GM23338 (cell line): ENCODE measurements at regions not wholly inside any gene's neighbourhood (a gene's known extent, or its start where the extent isn't known, plus 50 kb on each side); places are given as distances from the start of the nearest gene placed in this dataset.

ENCODE experiments used
- ATAC-seq: fragments of 200-7000 bp; cut with Tn5 transposase; 3 replicates; pipeline ENCODE4 v1.9.1; 2020
- DNase-seq: peaks from one replicate; pipeline ENCODE4 v3.0.0-alpha.2; 2015; ENCODE audit warnings: low spot score
- H2AFZ ChIP-seq: fragments of 200-600 bp; sonication (generic); 2 replicates; pipeline ENCODE4 v1.8.0; 2016; ENCODE audit warnings: antibody characterized with exemption, mild to moderate bottlenecking, moderate library complexity
- H3F3A ChIP-seq: fragments of 200-600 bp; sonication (generic); replicated peaks from 2 replicates; pipeline ENCODE4 v1.8.0; 2017; ENCODE audit warnings: antibody characterized with exemption, mixed run types, low read depth
- H3K27ac ChIP-seq: fragments of 200-600 bp; sonication (generic); 2 replicates; pipeline ENCODE4 v1.6.1; 2016; ENCODE audit warnings: low read depth
- H3K27me3 ChIP-seq: fragments of 200-600 bp; sonication (generic); 2 replicates; pipeline ENCODE4 v1.8.0; 2016; ENCODE audit warnings: mild to moderate bottlenecking, mixed run types, moderate library complexity; ENCODE audit not compliant: insufficient read depth
- H3K36me3 ChIP-seq: fragments of 200-600 bp; sonication (generic); 2 replicates; pipeline ENCODE4 v1.8.0; 2016; ENCODE audit warnings: mild to moderate bottlenecking; ENCODE audit not compliant: insufficient read depth
- H3K4me1 ChIP-seq: fragments of 200-600 bp; sonication (generic); 2 replicates; pipeline ENCODE4 v1.8.0; 2016; ENCODE audit warnings: mild to moderate bottlenecking, moderate library complexity; ENCODE audit not compliant: insufficient read depth
- H3K4me2 ChIP-seq: fragments of 200-600 bp; sonication (generic); 2 replicates; pipeline ENCODE4 v1.7.1; 2017; ENCODE audit warnings: mixed run types
- H3K4me3 ChIP-seq: fragments of 200-600 bp; sonication (generic); 2 replicates; pipeline ENCODE4 v1.6.1; 2016; ENCODE audit warnings: mixed run types
- H3K79me2 ChIP-seq: fragments of 200-600 bp; sonication (generic); replicated peaks from 2 replicates; pipeline ENCODE4 v1.8.0; 2017; ENCODE audit warnings: mild to moderate bottlenecking; ENCODE audit not compliant: insufficient read depth
- H3K9me2 ChIP-seq: fragments of 200-600 bp; sonication (generic); 2 replicates; pipeline ENCODE4 v1.8.0; 2017; ENCODE audit not compliant: insufficient read depth
- H4K20me1 ChIP-seq: fragments of 200-600 bp; sonication (generic); replicated peaks from 2 replicates; pipeline ENCODE4 v1.8.0; 2017; ENCODE audit warnings: mild to moderate bottlenecking; ENCODE audit not compliant: insufficient read depth
- H3K27ac Mint-ChIP-seq: 2 replicates; pipeline ENCODE4 v1.8.0; 2020; ENCODE audit warnings: inconsistent platforms, mild to moderate bottlenecking, moderate library complexity, mixed read lengths
- H3K27me3 Mint-ChIP-seq: 3 replicates; pipeline ENCODE4 v1.8.0; 2022; ENCODE audit warnings: low read depth, mild to moderate bottlenecking, moderate library complexity, mixed read lengths, inconsistent platforms; ENCODE audit not compliant: insufficient read depth, poor library complexity
- H3K36me3 Mint-ChIP-seq: 3 replicates; pipeline ENCODE4 v1.8.0; 2021; ENCODE audit warnings: low read depth, mild to moderate bottlenecking, inconsistent platforms, moderate library complexity, mixed read lengths
- H3K4me1 Mint-ChIP-seq: 3 replicates; pipeline ENCODE4 v1.8.0; 2020; ENCODE audit warnings: mild to moderate bottlenecking, inconsistent platforms, mixed read lengths
- H3K4me3 Mint-ChIP-seq: 3 replicates; pipeline ENCODE4 v1.8.0; 2021; ENCODE audit warnings: moderate library complexity, mild to moderate bottlenecking, inconsistent platforms, mixed read lengths
- H3K9me3 Mint-ChIP-seq: 3 replicates; pipeline ENCODE4 v1.8.0; 2020; ENCODE audit warnings: moderate library complexity, mild to moderate bottlenecking, inconsistent platforms, mixed read lengths
- EZH2 ChIP-seq: fragments of 200-600 bp; sonication (generic); IDR thresholded peaks from one replicate; pipeline ENCODE4 v1.8.0; 2017; ENCODE audit warnings: antibody characterized with exemption, mild to moderate bottlenecking, low read depth; ENCODE audit not compliant: unreplicated experiment
- EZH2phosphoT487 ChIP-seq: fragments of 200-600 bp; sonication (generic); IDR thresholded peaks from one replicate; pipeline ENCODE4 v1.8.1; 2018; ENCODE audit warnings: antibody characterized with exemption; ENCODE audit not compliant: unreplicated experiment
- JUNB ChIP-seq: IDR thresholded peaks from one replicate; pipeline ENCODE4 v1.6.1; 2016; ENCODE audit warnings: antibody characterized with exemption; ENCODE audit not compliant: unreplicated experiment
- NANOG ChIP-seq: IDR thresholded peaks from 2 replicates; pipeline ENCODE4 v1.6.1; 2016; ENCODE audit warnings: antibody characterized with exemption, borderline replicate concordance
- POLR2AphosphoS5 ChIP-seq: IDR thresholded peaks from 2 replicates; pipeline ENCODE4 v1.6.1; 2016; ENCODE audit warnings: antibody characterized with exemption, low read depth
- STAT1 ChIP-seq: IDR thresholded peaks from one replicate; pipeline ENCODE4 v1.6.1; 2016; ENCODE audit warnings: antibody characterized with exemption; ENCODE audit not compliant: unreplicated experiment
- ZNF114 ChIP-seq: fragments of 250-450 bp; sonication (Bioruptor Pico); IDR thresholded peaks from 2 replicates; pipeline ENCODE4 v1.5.0; 2020; ENCODE audit warnings: mild to moderate bottlenecking, moderate library complexity
- ZNF331 ChIP-seq: fragments of 250-450 bp; sonication (Bioruptor Pico); IDR thresholded peaks from 2 replicates; pipeline ENCODE4 v1.5.0; 2020; ENCODE audit warnings: low read depth, mild to moderate bottlenecking, moderate library complexity
- TF ChIP-seq, protein P1 (sequence below), 2 experiments: fragments of 200-600 bp in 1 of 2; sonication (generic) in 1 of 2; conservative IDR thresholded peaks; 2 replicates each; pipeline versions ENCODE4 v1.5.1 to v1.6.1; 2016 to 2017; ENCODE audit warnings: antibody characterized with exemption in 2 of 2, low read depth in 2 of 2, mild to moderate bottlenecking in 2 of 2, moderate library complexity in 1 of 2
- TF ChIP-seq, protein P2 (sequence below): IDR thresholded peaks from 2 replicates; pipeline ENCODE4 v1.6.1; 2016; ENCODE audit warnings: antibody characterized with exemption
- TF ChIP-seq, protein P3 (sequence below): IDR thresholded peaks from one replicate; pipeline ENCODE4 v1.6.1; 2018; ENCODE audit warnings: antibody characterized with exemption; ENCODE audit not compliant: unreplicated experiment

DNA sequence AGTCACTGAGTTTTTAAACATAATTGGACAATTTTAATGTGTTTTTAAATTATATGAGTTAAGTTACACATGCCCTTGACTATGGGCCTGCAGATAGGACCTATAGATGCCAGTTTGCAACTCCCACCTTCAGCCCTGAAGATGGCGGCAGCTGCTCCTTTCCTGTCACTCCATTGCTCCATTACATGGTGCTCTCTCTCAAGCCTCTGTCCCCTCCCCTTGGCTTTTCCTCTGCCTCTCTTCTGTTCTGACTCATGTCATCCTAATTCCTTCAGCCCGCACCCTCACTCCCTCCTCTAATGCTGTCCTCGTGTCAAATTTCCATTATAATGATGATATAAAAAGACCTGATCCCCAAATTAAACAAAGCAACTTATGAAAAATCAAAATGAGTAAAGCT lies 133.7 kb upstream of the HNRNPA3 start:
- DNase-seq (peak; percentile 5), ATAC-seq (no peak)
- H3K4me2 ChIP-seq = no peak overlapping the region
- no peaks in the 10 kb centered on the region for H4K20me1 ChIP-seq
- peaks cover 11% of the 10 kb centered on the region for H3K4me1 Mint-ChIP-seq
- H3K9me3 Mint-ChIP-seq = no peaks in the 10 kb centered on the region
- H3K4me3 ChIP-seq = no peak overlapping the region
- peaks cover 5% of the 10 kb centered on the region; the same call in 1 of the 2 replicates for H3K4me1 ChIP-seq
- H3K27ac Mint-ChIP-seq = no peak overlapping the region
- H3K79me2 ChIP-seq = no peaks in the 10 kb centered on the region
- H3F3A ChIP-seq = no peaks in the 10 kb centered on the region
- H2AFZ ChIP-seq = no peak overlapping the region
- H3K9me2 ChIP-seq = no peaks in the 10 kb centered on the region
- no peak overlapping the region for H3K4me3 Mint-ChIP-seq
- no peaks in the 10 kb centered on the region for H3K27me3 Mint-ChIP-seq
- no peaks in the 10 kb centered on the region for H3K36me3 Mint-ChIP-seq
- no peak overlapping the region for H3K27ac ChIP-seq
- H3K36me3 ChIP-seq = no peaks in the 10 kb centered on the region
- no peak for TF ChIP-seq STAT1
- TF ChIP-seq, protein P1, sequence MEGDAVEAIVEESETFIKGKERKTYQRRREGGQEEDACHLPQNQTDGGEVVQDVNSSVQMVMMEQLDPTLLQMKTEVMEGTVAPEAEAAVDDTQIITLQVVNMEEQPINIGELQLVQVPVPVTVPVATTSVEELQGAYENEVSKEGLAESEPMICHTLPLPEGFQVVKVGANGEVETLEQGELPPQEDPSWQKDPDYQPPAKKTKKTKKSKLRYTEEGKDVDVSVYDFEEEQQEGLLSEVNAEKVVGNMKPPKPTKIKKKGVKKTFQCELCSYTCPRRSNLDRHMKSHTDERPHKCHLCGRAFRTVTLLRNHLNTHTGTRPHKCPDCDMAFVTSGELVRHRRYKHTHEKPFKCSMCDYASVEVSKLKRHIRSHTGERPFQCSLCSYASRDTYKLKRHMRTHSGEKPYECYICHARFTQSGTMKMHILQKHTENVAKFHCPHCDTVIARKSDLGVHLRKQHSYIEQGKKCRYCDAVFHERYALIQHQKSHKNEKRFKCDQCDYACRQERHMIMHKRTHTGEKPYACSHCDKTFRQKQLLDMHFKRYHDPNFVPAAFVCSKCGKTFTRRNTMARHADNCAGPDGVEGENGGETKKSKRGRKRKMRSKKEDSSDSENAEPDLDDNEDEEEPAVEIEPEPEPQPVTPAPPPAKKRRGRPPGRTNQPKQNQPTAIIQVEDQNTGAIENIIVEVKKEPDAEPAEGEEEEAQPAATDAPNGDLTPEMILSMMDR (conservative IDR thresholded peaks at IDR 0.05; ENCODE audit: low read depth in 2 of 2) = peak in 1 of 2 experiments; percentile 35; a peak in 2 of 4 replicates
- no peaks in the 10 kb centered on the region for H3K27me3 ChIP-seq

DNA sequence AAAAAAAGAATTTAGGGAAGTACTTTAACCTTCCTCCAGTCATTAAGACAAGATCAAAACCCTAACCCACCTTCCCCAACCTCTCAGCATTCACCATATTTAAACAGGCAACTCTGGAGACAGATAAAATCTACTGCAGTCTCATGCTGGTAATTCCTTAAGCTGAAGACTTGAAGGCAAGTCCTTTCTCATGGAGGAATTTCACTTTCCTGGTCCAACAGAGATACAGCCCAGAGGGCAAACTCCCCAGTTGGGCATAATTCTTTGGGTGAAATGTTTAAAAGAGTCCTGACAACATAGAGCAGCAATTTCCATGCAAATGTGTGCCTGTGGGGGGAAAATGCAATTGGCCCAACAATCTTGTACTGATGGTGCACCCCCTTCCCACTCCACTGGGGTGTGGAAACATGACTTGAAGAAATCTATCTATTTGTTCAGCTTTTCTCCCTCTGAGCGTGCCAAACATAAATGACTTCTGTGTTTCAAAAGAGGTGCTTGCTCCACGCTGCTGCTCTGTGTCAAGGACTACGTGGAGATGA lies 131.8 kb upstream of the HNRNPA3 start:
- Histone ChIP-seq H3K4me2 (no peak overlapping the region), H3K9me2 (no peaks in the 10 kb centered on the region), H3K79me2 (no peaks in the 10 kb centered on the region), H3K4me3 (no peak overlapping the region), H4K20me1 (no peaks in the 10 kb centered on the region), H3K27ac (no peak overlapping the region), H3F3A (no peaks in the 10 kb centered on the region), H2AFZ (no peak overlapping the region; the same call in 1 of the 2 replicates), H3K27me3 (no peaks in the 10 kb centered on the region), H3K36me3 (no peaks in the 10 kb centered on the region), H3K4me1 (peaks cover 5% of the 10 kb centered on the region; the same call in 1 of the 2 replicates)
- Mint-ChIP-seq H3K36me3 (no peaks in the 10 kb centered on the region), H3K4me1 (peaks cover 11% of the 10 kb centered on the region), H3K4me3 (no peak overlapping the region), H3K9me3 (no peaks in the 10 kb centered on the region), H3K27me3 (no peaks in the 10 kb centered on the region), H3K27ac (no peak overlapping the region)
- DNase-seq (peak; percentile 7), ATAC-seq (no peak)
- TF ChIP-seq, protein P2, sequence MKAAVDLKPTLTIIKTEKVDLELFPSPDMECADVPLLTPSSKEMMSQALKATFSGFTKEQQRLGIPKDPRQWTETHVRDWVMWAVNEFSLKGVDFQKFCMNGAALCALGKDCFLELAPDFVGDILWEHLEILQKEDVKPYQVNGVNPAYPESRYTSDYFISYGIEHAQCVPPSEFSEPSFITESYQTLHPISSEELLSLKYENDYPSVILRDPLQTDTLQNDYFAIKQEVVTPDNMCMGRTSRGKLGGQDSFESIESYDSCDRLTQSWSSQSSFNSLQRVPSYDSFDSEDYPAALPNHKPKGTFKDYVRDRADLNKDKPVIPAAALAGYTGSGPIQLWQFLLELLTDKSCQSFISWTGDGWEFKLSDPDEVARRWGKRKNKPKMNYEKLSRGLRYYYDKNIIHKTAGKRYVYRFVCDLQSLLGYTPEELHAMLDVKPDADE = no peak
- TF ChIP-seq NANOG (no peak), ZNF114 (CRISPR knock-in tag) (no peak), POLR2AphosphoS5 (no peak), EZH2 (no peak), EZH2phosphoT487 (no peak), STAT1 (no peak), ZNF331 (no peak), JUNB (no peak)
- TF ChIP-seq, protein P3, sequence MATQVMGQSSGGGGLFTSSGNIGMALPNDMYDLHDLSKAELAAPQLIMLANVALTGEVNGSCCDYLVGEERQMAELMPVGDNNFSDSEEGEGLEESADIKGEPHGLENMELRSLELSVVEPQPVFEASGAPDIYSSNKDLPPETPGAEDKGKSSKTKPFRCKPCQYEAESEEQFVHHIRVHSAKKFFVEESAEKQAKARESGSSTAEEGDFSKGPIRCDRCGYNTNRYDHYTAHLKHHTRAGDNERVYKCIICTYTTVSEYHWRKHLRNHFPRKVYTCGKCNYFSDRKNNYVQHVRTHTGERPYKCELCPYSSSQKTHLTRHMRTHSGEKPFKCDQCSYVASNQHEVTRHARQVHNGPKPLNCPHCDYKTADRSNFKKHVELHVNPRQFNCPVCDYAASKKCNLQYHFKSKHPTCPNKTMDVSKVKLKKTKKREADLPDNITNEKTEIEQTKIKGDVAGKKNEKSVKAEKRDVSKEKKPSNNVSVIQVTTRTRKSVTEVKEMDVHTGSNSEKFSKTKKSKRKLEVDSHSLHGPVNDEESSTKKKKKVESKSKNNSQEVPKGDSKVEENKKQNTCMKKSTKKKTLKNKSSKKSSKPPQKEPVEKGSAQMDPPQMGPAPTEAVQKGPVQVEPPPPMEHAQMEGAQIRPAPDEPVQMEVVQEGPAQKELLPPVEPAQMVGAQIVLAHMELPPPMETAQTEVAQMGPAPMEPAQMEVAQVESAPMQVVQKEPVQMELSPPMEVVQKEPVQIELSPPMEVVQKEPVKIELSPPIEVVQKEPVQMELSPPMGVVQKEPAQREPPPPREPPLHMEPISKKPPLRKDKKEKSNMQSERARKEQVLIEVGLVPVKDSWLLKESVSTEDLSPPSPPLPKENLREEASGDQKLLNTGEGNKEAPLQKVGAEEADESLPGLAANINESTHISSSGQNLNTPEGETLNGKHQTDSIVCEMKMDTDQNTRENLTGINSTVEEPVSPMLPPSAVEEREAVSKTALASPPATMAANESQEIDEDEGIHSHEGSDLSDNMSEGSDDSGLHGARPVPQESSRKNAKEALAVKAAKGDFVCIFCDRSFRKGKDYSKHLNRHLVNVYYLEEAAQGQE = no peak
- TF ChIP-seq, protein P1 (conservative IDR thresholded peaks at IDR 0.05; ENCODE audit: low read depth in 2 of 2) = no peak
